Activated CD4-positive, alpha-beta T cell treated with anti-CD3 and anti-CD28 coated beads for 48 hours (primary cell): ENCODE measurements at regions not wholly inside any gene's neighbourhood (a gene's known extent, or its start where the extent isn't known, plus 50 kb on each side); places are given as distances from the start of the nearest gene placed in this dataset.
"Not testable (repeated sequence)": the region's sequence is repeated elsewhere in the genome, so short reads cannot be mapped to it uniquely, and the experiment has no call there.

Experiments used
- DNase-seq: peaks from one replicate; pipeline ENCODE4 v3.0.0-alpha.2; 2020

DNA sequence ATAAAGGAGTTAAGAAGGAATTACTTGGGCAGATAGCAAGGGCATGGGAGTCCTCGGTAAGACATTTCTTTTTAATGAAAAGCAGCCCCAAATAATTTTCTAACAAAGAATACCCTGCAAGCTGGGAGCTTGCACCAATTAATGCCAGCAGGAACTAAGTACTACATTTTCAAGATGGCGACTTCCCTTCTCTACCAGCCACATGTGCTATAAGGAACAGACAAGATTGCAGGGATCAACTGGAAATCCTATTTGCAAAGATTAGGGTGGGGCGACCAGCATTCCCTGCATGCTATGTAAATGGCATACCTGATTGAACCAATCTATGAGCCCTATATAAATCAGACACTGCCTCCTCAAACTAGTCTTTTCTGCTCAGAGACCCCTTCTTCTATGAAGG lies 827.5 kb downstream of the ADCYAP1 start:
- DNase-seq = no peak

DNA sequence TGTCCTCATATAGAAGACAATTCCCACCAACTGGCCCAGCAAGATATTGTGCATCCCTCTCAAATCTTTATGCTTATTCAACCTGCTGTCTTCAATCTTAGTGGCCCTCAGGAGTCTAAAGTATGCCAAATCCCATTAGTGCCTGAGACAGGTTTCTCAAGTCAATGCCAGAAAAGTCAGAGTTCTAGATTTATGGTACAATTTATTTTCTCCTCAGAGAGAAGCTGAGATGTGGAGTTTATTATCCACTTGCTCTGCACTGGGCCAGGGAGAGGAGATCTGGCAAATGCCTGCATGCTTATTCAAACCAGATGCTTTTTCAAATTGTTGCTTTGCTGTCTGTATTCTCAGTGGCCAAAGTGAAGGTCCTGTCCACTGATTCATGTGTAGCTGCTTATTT lies 825.2 kb downstream of the METTL4 start:
- no peak for DNase-seq

GRCh38 chr18:1751249-1751648 lies 820.1 kb downstream of the METTL4 start:
- DNase-seq = no peak

DNA sequence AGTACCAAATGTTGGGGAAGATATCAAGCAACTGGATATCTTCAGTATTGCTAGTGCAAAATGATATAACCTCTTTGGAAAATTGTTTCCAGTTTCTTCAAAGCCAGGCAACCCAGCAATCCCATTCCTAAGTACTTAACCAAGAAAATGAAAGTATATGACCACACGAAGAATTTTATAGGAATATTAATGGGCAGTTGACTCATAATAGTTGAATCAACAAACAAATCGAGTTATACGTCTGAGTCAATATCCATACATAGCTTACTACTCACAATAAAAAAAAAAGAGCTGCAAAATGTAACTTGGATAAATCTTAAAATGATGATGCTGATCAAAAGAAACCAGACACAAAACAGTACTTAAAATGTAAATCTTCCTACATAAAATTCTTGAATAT lies 810.4 kb downstream of the METTL4 start:
- no peak for DNase-seq

GRCh38 chr18:1774261-1774660 lies 797.0 kb downstream of the METTL4 start:
- DNase-seq = no peak

GRCh38 chr18:1777843-1778242 lies 793.5 kb downstream of the METTL4 start:
- no peak for DNase-seq

- DNase-seq = no peak
Measured at GRCh38 chr18:1778496-1779178, 792.7 kb downstream of the METTL4 start.

GRCh38 chr18:1779587-1779986 lies 791.7 kb downstream of the METTL4 start:
- no peak for DNase-seq

DNA sequence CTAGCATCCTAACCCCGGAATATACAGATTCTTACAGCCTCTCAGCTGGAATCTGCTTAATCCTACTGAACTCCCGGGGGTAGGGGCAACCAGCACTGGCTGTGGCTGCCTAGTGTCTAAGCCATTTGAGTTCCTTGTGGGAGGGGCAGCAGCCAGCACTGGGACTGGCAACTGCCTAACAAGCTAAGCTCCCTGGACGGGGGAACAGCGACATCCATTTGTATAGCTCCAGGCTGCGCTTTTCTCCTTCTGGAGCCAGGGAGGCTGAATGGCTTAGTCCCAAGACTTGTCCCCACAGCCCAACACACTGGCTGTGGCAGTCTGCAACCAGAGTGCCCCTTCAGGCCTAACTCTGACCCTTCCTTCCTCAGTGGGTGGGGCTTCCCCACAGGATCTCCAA lies 787.2 kb downstream of the METTL4 start:
- no peak for DNase-seq

DNA sequence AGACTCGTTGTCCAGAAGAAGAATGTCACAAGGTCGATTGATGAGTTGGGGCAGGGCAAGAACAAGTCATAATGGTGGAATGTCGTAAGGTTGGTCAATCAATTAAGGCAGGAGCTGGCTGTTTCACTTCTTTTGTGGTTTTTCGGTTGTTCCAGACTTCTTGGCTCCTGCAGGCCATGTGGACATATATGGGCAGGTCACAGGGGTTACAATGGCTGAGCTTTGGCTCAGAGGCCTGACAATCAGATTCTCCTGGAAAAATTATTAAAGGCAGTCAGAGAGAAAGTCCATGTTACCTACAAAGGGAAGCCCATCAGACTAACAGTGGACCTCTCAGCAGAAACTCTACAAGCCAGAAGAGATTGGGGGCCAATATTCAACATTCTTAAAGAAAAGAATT lies 785.3 kb downstream of the METTL4 start:
- not testable (repeated sequence) for DNase-seq

GRCh38 chr18:1796636-1797035 lies 774.7 kb downstream of the METTL4 start:
- no peak for DNase-seq

GRCh38 chr18:1797235-1797634 lies 774.1 kb downstream of the METTL4 start:
- DNase-seq = no peak

DNA sequence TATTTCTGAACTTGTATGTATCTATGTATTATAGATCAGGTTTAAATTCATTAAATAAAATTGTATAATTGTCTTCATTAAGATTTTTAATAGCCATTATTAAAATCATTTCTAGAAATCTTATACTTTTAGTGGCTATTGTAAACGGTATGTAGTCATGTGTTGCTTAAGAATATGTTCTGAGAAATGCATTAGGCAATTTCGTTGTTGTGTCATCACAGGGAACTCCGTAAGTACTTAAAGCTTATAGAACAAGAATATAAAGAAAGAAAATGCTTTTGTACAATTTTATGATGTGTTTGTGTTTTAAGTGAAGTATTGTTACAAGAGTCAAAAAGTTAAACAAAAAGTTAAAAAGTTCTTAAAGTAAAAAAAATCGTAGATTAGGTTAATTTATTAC lies 765.8 kb downstream of the METTL4 start:
- no peak for DNase-seq

- DNase-seq = no peak
Measured at GRCh38 chr18:1806884-1807615, 764.3 kb downstream of the METTL4 start.

GRCh38 chr18:1811282-1811681 lies 760.0 kb downstream of the METTL4 start:
- DNase-seq = no peak

DNA sequence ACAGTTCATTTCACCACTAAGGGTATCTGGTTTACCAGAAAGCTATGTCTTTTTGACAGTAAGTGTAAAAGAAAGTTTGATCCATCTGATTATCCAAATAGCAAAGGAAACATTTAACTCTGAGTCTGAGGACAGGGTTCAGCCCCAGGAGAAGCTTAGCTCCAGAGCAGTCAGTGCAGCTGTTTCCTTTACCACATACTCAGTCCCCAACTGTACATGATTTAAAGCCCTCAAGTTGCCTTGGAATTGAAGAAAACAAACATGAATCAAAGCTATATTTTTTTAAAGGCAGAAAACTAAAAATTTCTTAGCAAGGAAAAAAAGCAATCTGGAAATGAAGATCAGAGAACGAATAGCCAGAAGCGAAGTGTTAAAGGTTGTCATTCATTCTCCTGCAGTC lies 746.0 kb downstream of the METTL4 start:
- DNase-seq = no peak

GRCh38 chr18:1840878-1841277 lies 730.4 kb downstream of the METTL4 start:
- no peak for DNase-seq

GRCh38 chr18:1846640-1847039 lies 724.7 kb downstream of the METTL4 start:
- DNase-seq = no peak

DNA sequence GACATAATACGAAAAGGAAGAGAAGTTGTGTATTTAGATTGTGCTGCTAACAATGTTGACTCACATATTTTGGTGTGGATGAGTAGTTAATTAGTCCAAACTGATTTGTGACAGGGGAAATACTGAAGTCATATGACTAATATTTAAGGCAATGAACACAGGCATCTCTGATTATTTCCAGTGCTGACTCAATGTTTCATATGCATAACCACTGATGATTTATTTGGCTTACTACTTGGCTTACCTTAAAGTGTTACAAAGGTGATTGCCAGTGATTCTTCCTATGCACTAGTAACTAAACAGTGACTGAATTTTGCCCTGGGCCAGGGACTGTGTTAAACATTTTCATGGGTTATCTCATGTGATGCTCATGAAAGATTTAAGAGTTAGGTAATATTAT lies 722.6 kb downstream of the METTL4 start:
- no peak for DNase-seq

- DNase-seq = no peak
Measured at GRCh38 chr18:1849386-1849785, 721.9 kb downstream of the METTL4 start.

DNA sequence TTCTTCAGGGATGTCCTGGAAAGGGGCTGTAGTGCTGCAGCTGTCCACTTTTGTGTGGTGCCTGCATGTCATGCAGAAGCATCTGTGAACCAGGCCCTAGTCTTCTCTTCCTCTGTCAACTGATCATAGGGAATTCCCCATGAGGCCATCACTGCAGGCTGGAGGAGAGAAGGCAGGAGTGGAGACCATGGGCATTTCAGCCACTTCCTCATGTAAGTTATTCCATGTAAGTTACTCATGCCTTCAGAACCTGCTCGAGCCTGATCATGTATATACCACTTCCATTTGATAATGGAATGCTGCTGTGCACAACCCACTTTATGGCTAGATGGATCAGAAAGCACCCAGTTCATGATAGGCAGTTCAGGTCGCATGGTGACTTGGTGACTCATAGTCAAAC lies 714.0 kb downstream of the METTL4 start:
- not testable (repeated sequence) for DNase-seq

DNA sequence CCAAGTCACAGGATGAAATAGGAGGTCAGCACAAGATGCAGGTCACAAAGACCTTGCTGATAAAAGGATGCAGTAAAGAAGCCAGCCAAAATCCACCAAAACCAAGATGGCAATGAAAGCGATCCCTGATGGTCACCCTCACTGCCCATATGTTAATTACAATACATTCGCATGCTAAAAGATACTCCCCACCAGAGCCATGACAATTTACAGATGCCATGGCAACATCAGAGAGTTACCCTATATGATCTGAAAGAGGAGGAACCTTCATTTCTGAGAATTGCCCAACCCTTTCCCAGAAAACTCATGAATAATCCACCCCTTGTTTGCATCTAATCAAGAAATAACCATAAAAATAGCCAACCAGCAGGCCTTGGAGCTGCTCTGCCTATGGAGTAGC lies 709.8 kb downstream of the METTL4 start:
- no peak for DNase-seq

DNA sequence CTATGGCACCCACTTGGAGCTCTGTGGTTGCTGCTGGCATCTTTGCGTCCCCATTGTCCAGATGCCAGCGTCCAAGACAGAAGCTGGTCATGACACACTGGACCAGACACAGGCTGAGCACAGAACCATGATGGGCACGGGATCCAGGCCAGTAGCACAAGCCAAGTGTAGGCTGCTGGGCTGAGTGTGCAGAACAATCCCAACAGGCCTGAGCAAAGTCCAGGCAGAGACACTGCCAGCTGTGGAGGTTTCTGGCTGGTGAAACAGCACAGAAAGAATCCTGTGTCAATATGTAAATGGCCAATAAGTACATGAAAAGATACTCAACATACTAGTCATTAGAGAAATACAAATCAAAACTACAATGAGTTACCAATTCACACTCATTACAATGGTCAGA lies 705.4 kb downstream of the METTL4 start:
- DNase-seq = no peak

- no peak for DNase-seq
Measured at GRCh38 chr18:1872274-1872673, 699.0 kb downstream of the METTL4 start.

DNA sequence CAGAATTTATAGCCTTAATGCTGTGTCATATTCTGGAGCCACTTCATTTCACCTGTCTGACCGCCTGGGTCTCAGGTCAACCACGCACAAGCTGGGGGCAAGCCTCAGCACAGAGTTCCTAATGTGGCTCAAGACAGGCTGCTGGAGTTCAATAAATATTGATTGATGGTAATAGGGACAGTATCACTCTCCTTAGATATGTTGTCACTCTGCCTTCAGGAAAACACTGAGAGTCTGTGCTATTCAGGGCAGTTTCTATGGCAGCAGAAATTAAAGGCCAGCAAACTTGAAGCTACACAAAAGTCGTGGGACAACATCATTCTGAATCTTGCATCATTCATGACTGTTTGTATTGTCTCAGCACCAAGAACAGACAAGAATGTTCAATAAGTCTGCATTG lies 696.1 kb downstream of the METTL4 start:
- DNase-seq = no peak
